Bronchial epithelial cell (primary cell): ENCODE measurements at regions not wholly inside any gene's neighbourhood (a gene's known extent, or its start where the extent isn't known, plus 50 kb on each side); places are given as distances from the start of the nearest gene placed in this dataset.

Experiments used
- DNase-seq: peaks from one replicate; pipeline ENCODE4 v3.0.0-alpha.2; 2010; ENCODE audit warnings: low read depth
- FAIRE-seq: peaks from 2 replicates; lab custom pipeline; 2011; peaks lifted over from hg19 to GRCh38; lab: Jason Lieb, UNC
- H3K27me3 ChIP-seq: 2 replicates; pipeline ENCODE4 v1.5.1; 2011; ENCODE audit warnings: low read length; ENCODE audit not compliant: control insufficient read depth, insufficient read depth
- H3K36me3 ChIP-seq: 2 replicates; pipeline ENCODE4 v1.5.1; 2011; ENCODE audit warnings: low read length; ENCODE audit not compliant: control insufficient read depth, insufficient read depth
- H3K4me3 ChIP-seq: 2 replicates; pipeline ENCODE4 v1.5.1; 2011; ENCODE audit warnings: mild to moderate bottlenecking, low read depth, low read length, control low read depth
- TF ChIP-seq, protein P1 (sequence below): IDR thresholded peaks from 2 replicates; pipeline ENCODE4 v1.5.1; 2011; ENCODE audit warnings: mild to moderate bottlenecking, moderate library complexity, low read length, control low read depth, inconsistent platforms; ENCODE audit not compliant: insufficient read depth, severe bottlenecking

DNA sequence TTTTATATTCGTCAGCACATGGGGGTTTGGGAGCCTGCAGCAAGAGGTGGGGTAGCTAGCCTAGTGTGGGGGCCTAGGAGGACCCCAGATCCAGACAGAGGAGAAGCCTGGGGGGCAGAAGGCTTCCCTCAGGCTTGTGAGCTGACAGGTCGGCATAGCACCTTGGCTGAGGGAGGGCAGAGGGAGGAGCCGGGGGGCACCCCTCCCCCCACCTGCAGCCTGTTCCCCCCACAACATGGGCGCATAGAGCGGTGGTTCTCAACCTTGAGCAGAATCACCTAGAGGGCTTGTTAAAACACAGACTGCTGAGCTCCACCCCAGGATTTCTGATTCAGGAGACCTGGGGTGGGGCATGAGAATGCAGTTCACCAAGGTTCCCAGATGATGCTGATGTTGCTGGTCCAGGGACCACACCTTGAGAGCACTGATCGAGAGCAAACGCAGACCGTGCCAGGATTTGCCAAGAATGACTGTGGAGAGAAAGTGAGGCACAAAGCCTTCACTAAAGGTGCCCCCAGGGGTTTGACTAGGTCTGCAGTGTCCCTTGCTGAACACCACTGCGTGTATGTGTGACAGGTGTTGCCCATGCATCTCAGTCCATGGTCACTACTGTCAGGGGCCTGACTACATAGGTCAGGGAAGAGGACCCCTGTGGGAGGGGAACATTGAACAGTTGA lies 163.3 kb downstream of the MACROH2A1 start:
- no peak overlapping the region for H3K4me3 ChIP-seq
- H3K27me3 ChIP-seq: no peaks in the 10 kb centered on the region
- peak; percentile 73 for FAIRE-seq
- peak; percentile 74 for DNase-seq
- TF ChIP-seq, protein P1, sequence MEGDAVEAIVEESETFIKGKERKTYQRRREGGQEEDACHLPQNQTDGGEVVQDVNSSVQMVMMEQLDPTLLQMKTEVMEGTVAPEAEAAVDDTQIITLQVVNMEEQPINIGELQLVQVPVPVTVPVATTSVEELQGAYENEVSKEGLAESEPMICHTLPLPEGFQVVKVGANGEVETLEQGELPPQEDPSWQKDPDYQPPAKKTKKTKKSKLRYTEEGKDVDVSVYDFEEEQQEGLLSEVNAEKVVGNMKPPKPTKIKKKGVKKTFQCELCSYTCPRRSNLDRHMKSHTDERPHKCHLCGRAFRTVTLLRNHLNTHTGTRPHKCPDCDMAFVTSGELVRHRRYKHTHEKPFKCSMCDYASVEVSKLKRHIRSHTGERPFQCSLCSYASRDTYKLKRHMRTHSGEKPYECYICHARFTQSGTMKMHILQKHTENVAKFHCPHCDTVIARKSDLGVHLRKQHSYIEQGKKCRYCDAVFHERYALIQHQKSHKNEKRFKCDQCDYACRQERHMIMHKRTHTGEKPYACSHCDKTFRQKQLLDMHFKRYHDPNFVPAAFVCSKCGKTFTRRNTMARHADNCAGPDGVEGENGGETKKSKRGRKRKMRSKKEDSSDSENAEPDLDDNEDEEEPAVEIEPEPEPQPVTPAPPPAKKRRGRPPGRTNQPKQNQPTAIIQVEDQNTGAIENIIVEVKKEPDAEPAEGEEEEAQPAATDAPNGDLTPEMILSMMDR: no peak
- H3K36me3 ChIP-seq: no peaks in the 10 kb centered on the region

DNA sequence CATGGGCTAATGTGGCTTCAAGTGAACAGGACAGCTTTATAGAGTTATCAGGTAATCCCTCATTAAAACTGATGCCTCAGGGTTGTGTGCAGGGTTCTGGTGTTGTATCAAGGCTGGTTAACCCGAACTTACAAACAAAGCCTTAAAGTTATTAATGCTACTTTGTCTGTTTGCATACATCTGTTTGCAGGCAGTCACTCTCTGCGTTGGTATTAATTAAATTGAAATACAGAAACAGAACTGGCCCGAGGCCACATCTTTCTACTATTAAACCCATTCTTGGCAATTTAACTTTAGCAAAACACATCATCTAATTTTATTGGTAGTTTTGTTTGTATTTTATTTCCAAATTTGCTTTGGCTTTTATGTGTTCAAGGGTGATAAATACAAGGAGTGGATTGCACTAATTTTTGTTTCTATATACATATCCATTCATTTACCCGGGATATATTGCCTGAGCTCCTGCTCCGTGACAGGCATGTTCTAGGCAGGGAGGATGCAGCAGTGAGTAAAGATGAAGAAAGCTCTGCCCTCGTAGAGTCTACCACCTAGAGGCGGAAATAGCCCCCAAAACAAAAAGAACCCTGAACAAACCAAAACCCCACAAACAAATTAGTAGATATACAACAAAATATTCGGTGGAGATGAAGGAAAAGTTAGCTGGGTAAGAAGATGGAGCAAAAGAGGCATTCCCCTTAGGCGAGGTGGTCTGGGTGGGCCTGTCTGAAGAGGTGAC lies 164.2 kb downstream of the MACROH2A1 start:
- FAIRE-seq (no peak), DNase-seq (no peak)
- Histone ChIP-seq H3K27me3 (no peaks in the 10 kb centered on the region), H3K4me3 (no peak overlapping the region), H3K36me3 (no peaks in the 10 kb centered on the region)
- TF ChIP-seq, protein P1: no peak

DNA sequence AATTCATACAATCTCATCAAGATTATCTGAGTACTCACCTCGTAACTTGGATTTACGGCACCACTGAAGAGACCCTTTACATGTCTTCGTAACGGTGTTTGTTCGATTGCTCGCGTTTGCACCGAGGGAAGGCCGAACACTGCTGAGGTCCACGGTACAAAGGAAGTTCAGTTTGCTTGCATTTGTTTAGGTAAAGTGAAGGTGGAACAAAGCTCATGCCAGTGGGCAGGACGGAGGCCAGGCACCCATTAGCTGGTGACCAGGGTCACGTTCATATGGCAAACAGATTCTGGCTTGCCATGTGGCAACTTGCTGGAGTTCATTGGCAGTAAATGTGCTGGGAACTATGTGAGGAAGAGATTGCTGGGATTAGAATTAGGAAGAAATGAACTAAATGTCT lies 164.8 kb downstream of the MACROH2A1 start:
- no peaks in the 10 kb centered on the region for H3K36me3 ChIP-seq
- no peak overlapping the region for H3K4me3 ChIP-seq
- no peak for DNase-seq
- no peaks in the 10 kb centered on the region for H3K27me3 ChIP-seq
- TF ChIP-seq, protein P1: no peak
- peak; percentile 89 for FAIRE-seq

DNA sequence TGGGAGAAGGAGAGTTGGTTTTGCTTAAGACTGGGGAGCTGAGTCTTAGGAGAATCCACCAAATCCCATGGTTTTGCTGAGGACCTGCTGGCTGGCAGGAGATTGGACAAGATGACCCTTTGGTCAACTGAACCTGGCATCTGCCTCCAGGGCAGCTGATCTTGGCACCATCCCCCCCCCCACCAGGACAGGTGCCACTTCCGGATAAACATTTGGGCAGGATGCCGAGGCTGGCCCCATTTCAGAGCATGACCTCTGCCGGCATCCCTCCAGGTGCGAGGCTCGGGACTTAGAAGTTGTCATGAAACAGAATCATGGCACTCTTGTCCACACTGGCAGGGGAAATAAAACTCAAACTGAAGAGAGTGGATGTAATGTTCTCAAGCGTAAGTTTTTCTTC lies 165.6 kb downstream of the MACROH2A1 start:
- Histone ChIP-seq H3K4me3 (no peak overlapping the region), H3K27me3 (no peaks in the 10 kb centered on the region), H3K36me3 (no peaks in the 10 kb centered on the region)
- FAIRE-seq (no peak), DNase-seq (no peak)
- TF ChIP-seq, protein P1: no peak

DNA sequence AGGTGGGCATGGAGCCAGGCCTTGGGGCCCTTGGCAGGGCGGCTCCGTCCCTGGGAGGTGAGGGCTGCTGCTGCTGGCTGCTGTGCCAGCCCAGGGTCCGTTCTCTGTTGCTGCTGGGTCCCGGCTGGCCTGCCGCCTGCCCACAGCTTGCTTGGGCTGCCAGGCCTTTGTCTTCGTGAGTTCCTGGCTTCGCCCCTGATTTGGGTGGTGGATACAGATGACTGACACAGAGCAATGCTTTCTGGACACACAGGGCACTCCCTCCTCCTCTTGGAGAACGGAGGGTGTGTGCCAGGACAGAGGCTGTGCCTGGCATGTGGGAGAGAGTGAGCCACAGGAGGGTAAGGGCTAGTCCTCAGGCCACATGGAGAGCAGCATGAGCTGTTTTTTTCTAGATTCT lies 166.1 kb downstream of the MACROH2A1 start:
- no peak for DNase-seq
- Histone ChIP-seq H3K36me3 (no peaks in the 10 kb centered on the region), H3K4me3 (no peak overlapping the region), H3K27me3 (no peaks in the 10 kb centered on the region)
- TF ChIP-seq, protein P1: no peak
- no peak for FAIRE-seq
